Uterus (tissue), 3 donors: ENCODE measurements at regions not wholly inside any gene's neighbourhood (a gene's known extent, or its start where the extent isn't known, plus 50 kb on each side); places are given as distances from the start of the nearest gene placed in this dataset.

ENCODE experiments used
- DNase-seq, 2 donors: peaks; one replicate each; pipeline ENCODE4 v3.0.0-alpha.2; 2019 to 2020
- H3K27ac ChIP-seq, 2 donors: fragments of 200-600 bp; sonication (generic); 1 replicate in 1 of 2; 2 replicates in 1 of 2; pipeline ENCODE4 v1.5.1; 2016 to 2018
- H3K27me3 ChIP-seq, 2 donors: fragments of 200-600 bp; sonication (generic); one replicate each; pipeline ENCODE4 v1.5.1; 2018 to 2019; ENCODE audit warnings: control low read depth in 1 of 2
- H3K36me3 ChIP-seq, 2 donors: fragments of 200-600 bp; sonication (generic); one replicate each; pipeline ENCODE4 v1.5.1; 2019; ENCODE audit warnings: control low read depth in 1 of 2
- H3K4me1 ChIP-seq, 2 donors: fragments of 200-600 bp; sonication (generic); one replicate each; pipeline ENCODE4 v1.5.1; 2018 to 2019; ENCODE audit warnings: control low read depth in 1 of 2
- H3K4me3 ChIP-seq, 2 donors: fragments of 200-600 bp; sonication (generic); 1 replicate in 1 of 2; 2 replicates in 1 of 2; pipeline ENCODE4 v1.5.1; 2018 to 2019; ENCODE audit warnings: mild to moderate bottlenecking in 1 of 2
- H3K9me3 ChIP-seq, 2 donors: fragments of 200-600 bp; sonication (generic); one replicate each; pipeline ENCODE4 v1.5.1; 2019; ENCODE audit warnings: control low read depth in 1 of 2
- CTCF ChIP-seq, 4 experiments: fragments of 200-600 bp in 2 of 4; fragments of 450-650 bp in 2 of 4; sonication (generic) in 2 of 4; IDR thresholded peaks; one replicate each; pipeline ENCODE4 v1.5.1; 2016 to 2019; ENCODE audit warnings: antibody characterized with exemption in 4 of 4, mild to moderate bottlenecking in 2 of 4, moderate library complexity in 1 of 4
- POLR2A ChIP-seq, 2 donors: fragments of 450-650 bp; IDR thresholded peaks; one replicate each; pipeline ENCODE4 v1.6.1; 2016; ENCODE audit warnings: antibody characterized with exemption in 2 of 2, mild to moderate bottlenecking in 1 of 2, moderate library complexity in 1 of 2
- intact Hi-C: fragments of 100-400 bp; cut with DNase I; formaldehyde crosslinking; loops from one replicate; pipeline ENCODE4 v1.15.1; 2023; ENCODE audit warnings: low total_unique reads
- donor health status: DM: yes; HTN: yes; CAD: no.

DNA sequence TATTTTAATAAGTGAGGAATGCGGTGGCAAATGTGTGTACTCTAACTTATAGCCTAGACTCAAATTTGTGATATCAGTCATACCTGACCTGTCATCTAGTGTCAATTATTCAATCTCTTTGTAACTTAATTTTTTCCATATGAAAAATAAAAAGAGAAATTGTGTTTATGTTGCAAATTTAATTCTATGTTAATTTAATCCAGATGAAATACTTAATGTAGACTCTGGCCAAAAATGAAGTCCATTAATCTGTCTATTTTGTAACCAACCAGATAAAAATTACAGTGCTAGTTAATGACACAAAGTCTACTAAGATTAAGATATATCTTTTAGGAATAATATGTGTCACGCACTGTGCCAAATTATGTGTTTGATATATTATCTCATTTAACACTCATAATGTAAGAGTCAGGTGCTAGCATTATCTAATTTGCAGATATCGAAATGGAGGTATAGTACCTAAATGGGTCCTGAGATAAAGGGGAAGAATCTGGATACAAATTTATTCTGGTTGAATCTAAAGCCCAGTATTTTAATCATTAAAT is 712.1 kb downstream of the KCTD16 start:
- H3K36me3 ChIP-seq, result no peaks in the 10 kb centered on the region
- H3K27me3 ChIP-seq, result no peaks in the 10 kb centered on the region
- H3K27ac ChIP-seq, result no peak overlapping the region
- no peak for DNase-seq
- TF ChIP-seq POLR2A (IDR thresholded peaks at IDR 0.05) (no peak), CTCF (IDR thresholded peaks at IDR 0.05) (no peak)
- intact Hi-C loops, result no loop called here
- no peaks in the 10 kb centered on the region for H3K9me3 ChIP-seq
- H3K4me3 ChIP-seq, result no peak overlapping the region
- no peaks in the 10 kb centered on the region for H3K4me1 ChIP-seq

GRCh38 chr5:144880513-144880912 is 709.8 kb downstream of the KCTD16 start:
- Histone ChIP-seq H3K27ac (no peak overlapping the region), H3K4me1 (no peaks in the 10 kb centered on the region), H3K9me3 (peaks cover 0 to 4% of the 10 kb centered on the region in 2 donors), H3K27me3 (no peaks in the 10 kb centered on the region), H3K36me3 (no peaks in the 10 kb centered on the region), H3K4me3 (no peak overlapping the region)
- TF ChIP-seq CTCF (IDR thresholded peaks at IDR 0.05) (no peak), POLR2A (IDR thresholded peaks at IDR 0.05) (no peak)
- DNase-seq, result no peak
- intact Hi-C loops, result no loop called here

DNA sequence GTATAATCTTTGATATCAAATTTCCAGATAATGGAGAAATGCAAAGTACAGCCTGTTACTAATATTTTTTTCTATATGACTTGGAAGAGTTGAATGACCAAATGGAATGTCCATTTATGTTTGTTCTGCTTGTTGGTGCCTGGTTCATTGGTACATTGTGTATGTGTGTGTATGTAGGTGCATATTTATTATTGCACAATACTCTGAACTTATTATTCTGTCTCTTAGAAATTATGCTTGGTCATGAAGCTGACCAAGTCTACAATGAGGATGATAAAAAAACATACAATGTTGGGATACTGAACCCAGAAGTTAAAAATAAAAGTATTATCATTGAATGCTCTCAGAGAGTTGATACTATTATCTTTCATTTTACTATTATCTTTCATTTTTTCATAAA is 706.3 kb downstream of the KCTD16 start:
- DNase-seq, result no peak
- Histone ChIP-seq H3K9me3 (peaks cover 0 to 4% of the 10 kb centered on the region in 2 donors), H3K4me1 (no peaks in the 10 kb centered on the region), H3K27ac (no peak overlapping the region), H3K27me3 (no peaks in the 10 kb centered on the region), H3K4me3 (no peak overlapping the region), H3K36me3 (no peaks in the 10 kb centered on the region)
- no peak for TF ChIP-seq POLR2A (IDR thresholded peaks at IDR 0.05)
- TF ChIP-seq CTCF (IDR thresholded peaks at IDR 0.05), result no peak
- intact Hi-C loops, result no loop called here

DNA sequence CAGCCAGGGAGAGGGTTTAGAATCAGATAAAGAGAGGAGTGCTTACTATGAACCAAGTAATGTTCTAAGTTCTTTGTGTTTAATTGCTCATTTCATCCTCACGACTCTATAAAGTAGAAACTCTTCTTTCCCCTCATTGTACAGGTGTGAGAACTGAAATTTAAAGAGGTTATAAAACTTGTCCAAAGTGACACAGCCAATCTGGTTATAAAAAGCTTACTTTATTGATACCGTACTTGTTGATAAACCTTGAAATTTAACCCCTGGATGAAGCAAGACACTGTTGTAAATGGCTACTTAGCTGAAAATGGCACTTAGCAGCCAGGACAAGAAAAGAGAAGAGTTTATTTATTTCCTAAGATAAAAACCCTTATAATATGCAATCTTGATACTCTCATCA is 702.4 kb downstream of the KCTD16 start:
- H3K9me3 ChIP-seq, result peaks cover 0 to 4% of the 10 kb centered on the region in 2 donors
- no peak overlapping the region for H3K4me3 ChIP-seq
- H3K36me3 ChIP-seq, result no peaks in the 10 kb centered on the region
- H3K4me1 ChIP-seq, result no peaks in the 10 kb centered on the region
- intact Hi-C loops, result no loop called here
- DNase-seq, result no peak
- H3K27ac ChIP-seq, result no peak overlapping the region
- H3K27me3 ChIP-seq, result no peaks in the 10 kb centered on the region
- no peak for TF ChIP-seq CTCF (IDR thresholded peaks at IDR 0.05)
- TF ChIP-seq POLR2A (IDR thresholded peaks at IDR 0.05), result no peak

GRCh38 chr5:144864118-144864517 is 693.4 kb downstream of the KCTD16 start:
- H3K9me3 ChIP-seq, result no peaks in the 10 kb centered on the region
- H3K36me3 ChIP-seq, result no peaks in the 10 kb centered on the region
- intact Hi-C loops, result no loop called here
- no peak overlapping the region for H3K4me3 ChIP-seq
- H3K4me1 ChIP-seq, result no peaks in the 10 kb centered on the region
- H3K27me3 ChIP-seq, result no peaks in the 10 kb centered on the region
- no peak overlapping the region for H3K27ac ChIP-seq
- no peak for DNase-seq
- no peak for TF ChIP-seq CTCF (IDR thresholded peaks at IDR 0.05)
- TF ChIP-seq POLR2A (IDR thresholded peaks at IDR 0.05), result no peak
